ENCODE measurements at regions not wholly inside any gene's neighbourhood (a gene's known extent, or its start where the extent isn't known, plus 50 kb on each side); places are given as distances from the start of the nearest gene placed in this dataset.

DNA sequence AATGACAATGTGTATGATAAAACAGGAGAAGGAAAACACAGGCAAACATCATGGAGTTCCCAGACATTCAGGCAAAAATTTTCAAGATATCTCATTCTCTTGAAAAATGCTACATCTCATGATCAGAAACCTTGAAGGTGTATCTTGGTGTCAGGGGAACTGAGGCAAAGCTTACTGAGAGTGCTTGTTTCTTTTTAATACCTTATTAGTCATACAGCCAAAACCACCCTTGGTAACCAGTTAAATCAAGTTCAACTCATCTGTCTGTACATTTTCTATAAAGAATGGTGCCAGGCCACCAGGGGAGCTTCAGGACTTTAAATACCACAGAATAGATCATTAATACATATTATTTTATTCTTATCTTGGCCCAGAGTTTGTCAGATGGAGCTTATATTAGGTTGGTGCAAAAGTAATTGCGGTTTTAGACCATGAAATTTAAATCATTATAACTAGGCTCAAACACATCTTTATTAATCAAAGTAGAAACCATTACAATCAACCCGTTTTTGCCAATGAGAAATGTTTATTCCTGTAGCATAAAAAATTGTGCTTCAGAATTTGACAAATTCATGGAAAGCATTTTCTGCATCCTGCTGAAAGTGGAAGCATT, 1036.0 kb downstream of the AMY1C start:
- Mint-ChIP-seq H3K36me3 (ENCODE audit: low read depth) (no peaks in the 10 kb centered on the region), H3K4me3 (no peak overlapping the region), H3K27me3 (ENCODE audit: low read depth) (no peaks in the 10 kb centered on the region), H3K4me1 (no peaks in the 10 kb centered on the region), H3K27ac (no peak overlapping the region), H3K9me3 (no peaks in the 10 kb centered on the region)
- TF ChIP-seq, protein P1, sequence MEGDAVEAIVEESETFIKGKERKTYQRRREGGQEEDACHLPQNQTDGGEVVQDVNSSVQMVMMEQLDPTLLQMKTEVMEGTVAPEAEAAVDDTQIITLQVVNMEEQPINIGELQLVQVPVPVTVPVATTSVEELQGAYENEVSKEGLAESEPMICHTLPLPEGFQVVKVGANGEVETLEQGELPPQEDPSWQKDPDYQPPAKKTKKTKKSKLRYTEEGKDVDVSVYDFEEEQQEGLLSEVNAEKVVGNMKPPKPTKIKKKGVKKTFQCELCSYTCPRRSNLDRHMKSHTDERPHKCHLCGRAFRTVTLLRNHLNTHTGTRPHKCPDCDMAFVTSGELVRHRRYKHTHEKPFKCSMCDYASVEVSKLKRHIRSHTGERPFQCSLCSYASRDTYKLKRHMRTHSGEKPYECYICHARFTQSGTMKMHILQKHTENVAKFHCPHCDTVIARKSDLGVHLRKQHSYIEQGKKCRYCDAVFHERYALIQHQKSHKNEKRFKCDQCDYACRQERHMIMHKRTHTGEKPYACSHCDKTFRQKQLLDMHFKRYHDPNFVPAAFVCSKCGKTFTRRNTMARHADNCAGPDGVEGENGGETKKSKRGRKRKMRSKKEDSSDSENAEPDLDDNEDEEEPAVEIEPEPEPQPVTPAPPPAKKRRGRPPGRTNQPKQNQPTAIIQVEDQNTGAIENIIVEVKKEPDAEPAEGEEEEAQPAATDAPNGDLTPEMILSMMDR (IDR thresholded peaks at IDR 0.05; ENCODE audit: unreplicated experiment in 3 of 3), result no peak

DNA sequence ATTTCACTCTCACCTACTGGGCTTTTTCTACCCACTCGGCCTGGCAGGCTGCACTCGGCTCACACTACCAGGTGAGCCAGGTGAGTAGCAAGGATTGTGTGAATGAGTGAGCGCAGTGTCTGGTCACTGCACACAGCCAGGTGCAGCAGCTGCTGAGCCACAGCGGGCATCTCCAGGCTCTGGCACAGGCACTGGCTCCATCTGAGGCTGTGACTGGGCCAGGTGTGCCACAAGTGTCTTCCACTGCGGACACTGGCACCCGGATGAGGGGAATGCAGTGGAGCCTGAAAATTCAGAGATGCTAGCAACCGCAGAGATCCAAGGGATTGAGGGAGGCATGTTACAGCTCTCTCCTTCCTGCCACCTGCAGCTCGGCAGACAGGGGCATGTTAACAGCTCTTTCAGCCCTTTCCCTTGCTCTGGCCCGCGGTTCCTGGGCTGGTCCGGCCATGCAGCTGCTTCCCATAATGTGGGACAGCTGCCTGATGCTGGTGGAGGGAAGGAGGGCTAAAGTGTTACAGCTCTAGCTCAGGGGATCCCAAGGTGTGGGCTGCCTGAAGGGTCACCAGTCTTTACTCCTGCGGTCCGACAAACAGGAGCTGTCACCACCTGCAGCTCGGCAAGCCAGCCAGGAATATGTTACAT, 1038.3 kb downstream of the AMY1C start:
- Mint-ChIP-seq H3K27ac (no peak overlapping the region), H3K27me3 (ENCODE audit: low read depth) (no peaks in the 10 kb centered on the region), H3K36me3 (ENCODE audit: low read depth) (no peaks in the 10 kb centered on the region), H3K9me3 (no peaks in the 10 kb centered on the region), H3K4me3 (no peak overlapping the region), H3K4me1 (no peaks in the 10 kb centered on the region)
- TF ChIP-seq, protein P1 (IDR thresholded peaks at IDR 0.05; ENCODE audit: unreplicated experiment in 3 of 3), result no peak

DNA sequence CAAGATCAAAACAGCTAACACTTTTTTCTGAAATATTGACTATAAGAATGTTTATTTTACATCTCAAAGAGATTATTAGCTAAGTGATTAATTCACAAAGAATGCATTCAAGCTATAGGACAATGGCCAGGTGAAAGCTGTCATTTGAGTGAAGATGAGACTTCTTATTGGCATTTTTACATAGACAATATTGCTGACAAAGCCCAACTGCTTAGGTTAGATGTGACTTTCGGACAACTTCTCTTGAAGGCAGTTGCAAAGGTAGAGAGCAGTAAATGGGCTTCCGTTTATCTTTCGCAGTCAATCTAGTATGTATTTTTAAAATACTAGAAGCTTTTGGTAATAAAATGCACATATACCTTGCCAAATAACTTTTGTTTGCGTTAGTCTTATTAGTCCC, 1041.3 kb downstream of the AMY1C start:
- no peak overlapping the region for H3K4me3 Mint-ChIP-seq
- no peaks in the 10 kb centered on the region for H3K36me3 Mint-ChIP-seq (ENCODE audit: low read depth)
- H3K27me3 Mint-ChIP-seq (ENCODE audit: low read depth), result no peaks in the 10 kb centered on the region
- no peaks in the 10 kb centered on the region for H3K9me3 Mint-ChIP-seq
- TF ChIP-seq, protein P1 (IDR thresholded peaks at IDR 0.05; ENCODE audit: unreplicated experiment in 3 of 3), result no peak
- H3K27ac Mint-ChIP-seq, result no peak overlapping the region
- H3K4me1 Mint-ChIP-seq, result no peaks in the 10 kb centered on the region

DNA sequence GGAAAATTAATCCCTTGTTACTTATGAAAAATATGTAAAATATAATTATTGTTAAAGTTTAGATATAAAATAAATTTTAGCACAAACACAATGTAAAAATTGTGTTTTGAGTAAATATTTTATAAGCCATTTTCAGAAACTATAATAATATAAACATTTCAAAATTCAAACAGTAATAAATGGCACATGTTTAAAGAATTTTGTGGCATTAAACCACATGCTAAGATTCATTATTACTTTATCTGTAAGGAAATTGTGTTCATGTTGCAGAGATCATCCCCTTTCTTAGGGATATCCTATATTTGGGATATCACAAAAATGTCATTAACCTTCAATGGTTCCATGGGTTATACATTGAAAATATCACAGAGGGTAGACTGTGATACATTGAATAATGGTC, 1044.3 kb downstream of the AMY1C start:
- H3K4me1 Mint-ChIP-seq, result no peaks in the 10 kb centered on the region
- no peak overlapping the region for H3K4me3 Mint-ChIP-seq
- TF ChIP-seq, protein P1 (IDR thresholded peaks at IDR 0.05; ENCODE audit: unreplicated experiment in 3 of 3), result no peak
- no peak overlapping the region for H3K27ac Mint-ChIP-seq
- H3K27me3 Mint-ChIP-seq (ENCODE audit: low read depth), result no peaks in the 10 kb centered on the region
- H3K9me3 Mint-ChIP-seq, result no peaks in the 10 kb centered on the region
- H3K36me3 Mint-ChIP-seq (ENCODE audit: low read depth), result no peaks in the 10 kb centered on the region

DNA sequence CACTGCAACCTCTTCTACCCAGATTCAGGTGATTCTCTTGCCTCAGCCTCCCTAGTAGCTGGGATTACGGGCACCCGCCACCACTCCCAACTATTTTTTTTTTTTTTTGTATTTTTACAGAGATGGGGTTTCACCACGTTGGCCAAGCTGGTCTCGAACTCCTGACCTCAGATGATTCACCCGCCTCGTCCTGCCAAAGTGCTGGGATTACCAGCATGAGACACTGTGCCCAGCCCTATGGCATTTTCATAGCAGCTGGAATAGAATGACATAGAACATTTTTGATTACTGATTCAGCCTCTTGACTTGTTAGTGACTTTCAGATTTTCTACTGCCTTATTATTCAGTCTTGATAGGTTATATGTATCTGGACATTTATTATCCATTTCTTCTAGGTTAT, 1046.2 kb downstream of the AMY1C start:
- H3K4me3 Mint-ChIP-seq, result no peak overlapping the region
- no peaks in the 10 kb centered on the region for H3K4me1 Mint-ChIP-seq
- no peak overlapping the region for H3K27ac Mint-ChIP-seq
- H3K27me3 Mint-ChIP-seq (ENCODE audit: low read depth), result no peaks in the 10 kb centered on the region
- TF ChIP-seq, protein P1 (IDR thresholded peaks at IDR 0.05; ENCODE audit: unreplicated experiment in 3 of 3), result no peak
- no peaks in the 10 kb centered on the region for H3K9me3 Mint-ChIP-seq
- no peaks in the 10 kb centered on the region for H3K36me3 Mint-ChIP-seq (ENCODE audit: low read depth)

DNA sequence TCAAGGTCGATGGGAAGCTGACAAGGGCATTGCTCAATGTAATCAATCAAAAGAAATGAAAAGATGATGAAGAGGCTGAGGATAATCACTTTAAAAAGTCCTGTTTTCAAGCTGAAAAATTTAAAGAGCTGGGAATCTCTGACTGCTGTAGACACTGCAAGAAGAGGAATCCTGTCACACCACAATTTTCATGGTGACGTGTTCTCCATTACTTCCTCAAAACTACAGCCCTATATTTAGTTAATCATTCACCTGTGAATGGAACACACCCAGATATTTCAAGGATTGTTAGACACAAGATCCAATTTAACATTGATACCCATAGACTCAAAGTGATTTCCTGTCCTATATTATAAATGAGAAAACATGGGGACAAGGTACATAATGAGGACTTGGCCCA, 1048.3 kb downstream of the AMY1C start:
- H3K36me3 Mint-ChIP-seq (ENCODE audit: low read depth), result no peaks in the 10 kb centered on the region
- no peak overlapping the region for H3K4me3 Mint-ChIP-seq
- H3K27me3 Mint-ChIP-seq (ENCODE audit: low read depth), result no peaks in the 10 kb centered on the region
- no peak overlapping the region for H3K27ac Mint-ChIP-seq
- no peaks in the 10 kb centered on the region for H3K4me1 Mint-ChIP-seq
- TF ChIP-seq, protein P1 (IDR thresholded peaks at IDR 0.05; ENCODE audit: unreplicated experiment in 3 of 3), result no peak
- no peaks in the 10 kb centered on the region for H3K9me3 Mint-ChIP-seq
